GM19099 (cell line): ENCODE measurements at regions not wholly inside any gene's neighbourhood (a gene's known extent, or its start where the extent isn't known, plus 50 kb on each side); places are given as distances from the start of the nearest gene placed in this dataset.

Experiments
- POLR2A ChIP-seq: IDR thresholded peaks from 3 replicates; pipeline ENCODE4 v1.6.1; 2011; ENCODE audit warnings: low read depth; ENCODE audit not compliant: insufficient read length; ENCODE audit errors: extremely low read depth

- no peak for TF ChIP-seq POLR2A
Observed at GRCh38 chr6:155676346-155676745, 220.7 kb upstream of the NOX3 start.

GRCh38 chr6:155670655-155671054, 215.0 kb upstream of the NOX3 start:
- TF ChIP-seq POLR2A, result no peak

GRCh38 chr6:155660251-155660977, 204.8 kb upstream of the NOX3 start:
- TF ChIP-seq POLR2A, result no peak

GRCh38 chr6:155656024-155656423, 200.4 kb upstream of the NOX3 start:
- TF ChIP-seq POLR2A, result no peak

- TF ChIP-seq POLR2A, result no peak
Observed at GRCh38 chr6:155654474-155654873, 198.8 kb upstream of the NOX3 start.

GRCh38 chr6:155648301-155648700, 192.7 kb upstream of the NOX3 start:
- TF ChIP-seq POLR2A, result no peak

GRCh38 chr6:155647354-155647753, 191.7 kb upstream of the NOX3 start:
- no peak for TF ChIP-seq POLR2A

- no peak for TF ChIP-seq POLR2A
Observed at GRCh38 chr6:155646443-155646842, 190.8 kb upstream of the NOX3 start.

- TF ChIP-seq POLR2A, result no peak
Observed at GRCh38 chr6:155645325-155645724, 189.7 kb upstream of the NOX3 start.

GRCh38 chr6:155641603-155642002, 186.0 kb upstream of the NOX3 start:
- TF ChIP-seq POLR2A, result no peak

- no peak for TF ChIP-seq POLR2A
Observed at GRCh38 chr6:155638200-155638599, 182.6 kb upstream of the NOX3 start.

- TF ChIP-seq POLR2A, result no peak
Observed at GRCh38 chr6:155635416-155635815, 179.8 kb upstream of the NOX3 start.

- TF ChIP-seq POLR2A, result no peak
Observed at GRCh38 chr6:155630085-155630484, 174.4 kb upstream of the NOX3 start.

- no peak for TF ChIP-seq POLR2A
Observed at GRCh38 chr6:155629652-155630051, 174.0 kb upstream of the NOX3 start.

- TF ChIP-seq POLR2A, result no peak
Observed at GRCh38 chr6:155628306-155628705, 172.7 kb upstream of the NOX3 start.

- no peak for TF ChIP-seq POLR2A
Observed at GRCh38 chr6:155623450-155624178, 168.0 kb upstream of the NOX3 start.

GRCh38 chr6:155614606-155615005, 159.0 kb upstream of the NOX3 start:
- no peak for TF ChIP-seq POLR2A

GRCh38 chr6:155611742-155612141, 156.1 kb upstream of the NOX3 start:
- no peak for TF ChIP-seq POLR2A
